SK-N-SH treated with all-trans-retinoic acid at 6 μM for 48 hours (cell line): ENCODE measurements at regions not wholly inside any gene's neighbourhood (a gene's known extent, or its start where the extent isn't known, plus 50 kb on each side); places are given as distances from the start of the nearest gene placed in this dataset.

Source experiments
- ATAC-seq: fragments of 200-7000 bp; cut with Tn5 transposase; 3 replicates; pipeline ENCODE4 v1.9.1; 2020; ENCODE audit warnings: mild to moderate bottlenecking, moderate library complexity
- ARNTL ChIP-seq: fragments of 450-650 bp; formaldehyde crosslinking; IDR thresholded peaks from 2 replicates; pipeline ENCODE4 v1.5.0; 2020; ENCODE audit warnings: low read depth, mild to moderate bottlenecking, moderate library complexity, borderline replicate concordance
- BACH2 ChIP-seq: fragments of 250-450 bp; sonication (Bioruptor Pico); IDR thresholded peaks from 2 replicates; pipeline ENCODE4 v1.9.0; 2021; ENCODE audit warnings: mild to moderate bottlenecking, borderline replicate concordance
- CSDC2 ChIP-seq: fragments of 250-450 bp; sonication (Bioruptor Pico); IDR thresholded peaks from 2 replicates; pipeline ENCODE4 v1.5.0; 2020; ENCODE audit warnings: mild to moderate bottlenecking, moderate library complexity
- CSRNP3 ChIP-seq: fragments of 250-450 bp; sonication (Bioruptor Pico); IDR thresholded peaks from 2 replicates; pipeline ENCODE4 v1.5.1; 2021; ENCODE audit warnings: mild to moderate bottlenecking, moderate library complexity
- GLIS3 ChIP-seq: fragments of 250-450 bp; sonication (Bioruptor Pico); IDR thresholded peaks from 2 replicates; pipeline ENCODE4 v1.5.0; 2020; ENCODE audit warnings: mild to moderate bottlenecking, moderate library complexity
- ISL1 ChIP-seq: fragments of 250-450 bp; sonication (Bioruptor Pico); IDR thresholded peaks from 2 replicates; pipeline ENCODE4 v2.1.2; 2022; ENCODE audit warnings: mild to moderate bottlenecking, moderate library complexity
- OSR1 ChIP-seq: fragments of 250-450 bp; sonication (Bioruptor Pico); IDR thresholded peaks from 2 replicates; pipeline ENCODE4 v1.8.0; 2022; ENCODE audit warnings: moderate library complexity, mild to moderate bottlenecking, inconsistent platforms
- PPARA ChIP-seq: fragments of 250-450 bp; sonication (Bioruptor Pico); IDR thresholded peaks from 2 replicates; pipeline ENCODE4 v1.5.0; 2020; ENCODE audit warnings: mild to moderate bottlenecking, borderline replicate concordance
- RARB ChIP-seq: fragments of 250-450 bp; sonication (Bioruptor Pico); IDR thresholded peaks from 2 replicates; pipeline ENCODE4 v1.8.0; 2021; ENCODE audit warnings: mild to moderate bottlenecking, moderate library complexity
- SNAI2 ChIP-seq: fragments of 250-450 bp; sonication (Bioruptor Pico); IDR thresholded peaks from 2 replicates; pipeline ENCODE4 v1.5.0; 2020; ENCODE audit warnings: mild to moderate bottlenecking, moderate library complexity
- TCF4 ChIP-seq: fragments of 250-450 bp; sonication (Bioruptor Pico); IDR thresholded peaks from 2 replicates; pipeline ENCODE4 v1.8.0; 2021; ENCODE audit warnings: mild to moderate bottlenecking, moderate library complexity, borderline replicate concordance
- TOX ChIP-seq: fragments of 250-450 bp; sonication (Bioruptor Pico); IDR thresholded peaks from 2 replicates; pipeline ENCODE4 v1.8.0; 2021; ENCODE audit warnings: mild to moderate bottlenecking, moderate library complexity, borderline replicate concordance
- ZC3H10 ChIP-seq: fragments of 250-450 bp; sonication (Bioruptor Pico); IDR thresholded peaks from 2 replicates; pipeline ENCODE4 v1.5.1; 2021; ENCODE audit warnings: mild to moderate bottlenecking, moderate library complexity
- ZFP3 ChIP-seq: fragments of 250-450 bp; sonication (Bioruptor Pico); IDR thresholded peaks from 2 replicates; pipeline ENCODE4 v1.5.0; 2020; ENCODE audit warnings: mild to moderate bottlenecking, moderate library complexity
- ZNF565 ChIP-seq: fragments of 450-650 bp; formaldehyde crosslinking; conservative IDR thresholded peaks from 2 replicates; pipeline ENCODE4 v1.5.0; 2020; ENCODE audit warnings: low read depth, mild to moderate bottlenecking, moderate library complexity
- ZNF70 ChIP-seq: fragments of 450-650 bp; formaldehyde crosslinking; IDR thresholded peaks from 2 replicates; pipeline ENCODE4 v1.5.0; 2020; ENCODE audit warnings: mild to moderate bottlenecking, moderate library complexity
- ZNF8 ChIP-seq: fragments of 450-650 bp; formaldehyde crosslinking; IDR thresholded peaks from 2 replicates; pipeline ENCODE4 v1.5.0; 2020; ENCODE audit warnings: mild to moderate bottlenecking, moderate library complexity
- TF ChIP-seq, protein P1 (sequence below): fragments of 250-450 bp; sonication (Bioruptor Pico); IDR thresholded peaks from 2 replicates; pipeline ENCODE4 v1.8.0; 2021; ENCODE audit warnings: low read depth, mild to moderate bottlenecking, moderate library complexity, borderline replicate concordance
- TF ChIP-seq, protein P2 (sequence below): fragments of 250-450 bp; sonication (Bioruptor Pico); IDR thresholded peaks from 2 replicates; pipeline ENCODE4 v1.8.0; 2020; ENCODE audit warnings: mild to moderate bottlenecking, moderate library complexity, borderline replicate concordance
- TF ChIP-seq, protein P3 (sequence below): fragments of 250-450 bp; sonication (Bioruptor Pico); IDR thresholded peaks from 2 replicates; pipeline ENCODE4 v1.5.1; 2020; ENCODE audit warnings: low read depth, mild to moderate bottlenecking, moderate library complexity

GRCh38 chr6:166021429-166021828, 146.2 kb downstream of the TBXT start (continued):
- TF ChIP-seq, protein P1, sequence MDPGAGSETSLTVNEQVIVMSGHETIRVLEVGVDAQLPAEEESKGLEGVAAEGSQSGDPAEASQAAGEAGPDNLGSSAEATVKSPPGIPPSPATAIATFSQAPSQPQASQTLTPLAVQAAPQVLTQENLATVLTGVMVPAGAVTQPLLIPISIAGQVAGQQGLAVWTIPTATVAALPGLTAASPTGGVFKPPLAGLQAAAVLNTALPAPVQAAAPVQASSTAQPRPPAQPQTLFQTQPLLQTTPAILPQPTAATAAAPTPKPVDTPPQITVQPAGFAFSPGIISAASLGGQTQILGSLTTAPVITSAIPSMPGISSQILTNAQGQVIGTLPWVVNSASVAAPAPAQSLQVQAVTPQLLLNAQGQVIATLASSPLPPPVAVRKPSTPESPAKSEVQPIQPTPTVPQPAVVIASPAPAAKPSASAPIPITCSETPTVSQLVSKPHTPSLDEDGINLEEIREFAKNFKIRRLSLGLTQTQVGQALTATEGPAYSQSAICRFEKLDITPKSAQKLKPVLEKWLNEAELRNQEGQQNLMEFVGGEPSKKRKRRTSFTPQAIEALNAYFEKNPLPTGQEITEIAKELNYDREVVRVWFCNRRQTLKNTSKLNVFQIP (CRISPR knock-in tag): no peak
- TF ChIP-seq PPARA (CRISPR knock-in tag) (no peak), ZC3H10 (CRISPR knock-in tag) (no peak)
- TF ChIP-seq, all 23 proteins: peak for 0

DNA sequence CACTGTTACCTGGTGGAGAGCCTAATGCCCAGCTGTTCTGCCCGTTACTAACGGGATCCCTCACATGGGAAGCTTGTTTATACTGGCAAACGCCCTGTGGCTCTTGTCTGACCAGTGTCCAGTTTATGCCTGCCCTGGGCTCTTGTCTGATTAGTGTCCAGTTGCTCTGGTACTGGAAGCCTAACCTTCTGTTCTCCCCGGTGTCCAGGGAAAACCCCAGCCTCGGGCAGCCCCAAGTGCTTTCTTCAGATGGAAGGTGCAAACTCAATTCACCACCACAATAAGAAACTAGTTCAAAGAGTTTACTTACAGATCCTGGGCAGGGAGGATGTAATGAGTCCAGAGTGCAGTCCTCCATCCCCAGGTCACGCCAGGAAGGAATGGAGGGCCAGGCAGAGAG, 148.4 kb downstream of the TBXT start:
- no peak for TF ChIP-seq PPARA (CRISPR knock-in tag)
- no peak for TF ChIP-seq ZNF8 (CRISPR knock-in tag)
- TF ChIP-seq CSDC2 (CRISPR knock-in tag): no peak
- no peak for TF ChIP-seq ARNTL
- TF ChIP-seq, protein P2, sequence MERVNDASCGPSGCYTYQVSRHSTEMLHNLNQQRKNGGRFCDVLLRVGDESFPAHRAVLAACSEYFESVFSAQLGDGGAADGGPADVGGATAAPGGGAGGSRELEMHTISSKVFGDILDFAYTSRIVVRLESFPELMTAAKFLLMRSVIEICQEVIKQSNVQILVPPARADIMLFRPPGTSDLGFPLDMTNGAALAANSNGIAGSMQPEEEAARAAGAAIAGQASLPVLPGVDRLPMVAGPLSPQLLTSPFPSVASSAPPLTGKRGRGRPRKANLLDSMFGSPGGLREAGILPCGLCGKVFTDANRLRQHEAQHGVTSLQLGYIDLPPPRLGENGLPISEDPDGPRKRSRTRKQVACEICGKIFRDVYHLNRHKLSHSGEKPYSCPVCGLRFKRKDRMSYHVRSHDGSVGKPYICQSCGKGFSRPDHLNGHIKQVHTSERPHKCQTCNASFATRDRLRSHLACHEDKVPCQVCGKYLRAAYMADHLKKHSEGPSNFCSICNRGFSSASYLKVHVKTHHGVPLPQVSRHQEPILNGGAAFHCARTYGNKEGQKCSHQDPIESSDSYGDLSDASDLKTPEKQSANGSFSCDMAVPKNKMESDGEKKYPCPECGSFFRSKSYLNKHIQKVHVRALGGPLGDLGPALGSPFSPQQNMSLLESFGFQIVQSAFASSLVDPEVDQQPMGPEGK (CRISPR knock-in tag): no peak
- TF ChIP-seq CSRNP3 (CRISPR knock-in tag): no peak
- no peak for TF ChIP-seq BACH2
- no peak for TF ChIP-seq ZFP3 (CRISPR knock-in tag)
- TF ChIP-seq, all 23 proteins: peak for 0
- ATAC-seq: no peak

- no peak for TF ChIP-seq TCF4
- no peak for TF ChIP-seq ZFP3 (CRISPR knock-in tag)
- no peak for TF ChIP-seq PPARA (CRISPR knock-in tag)
- TF ChIP-seq SNAI2 (CRISPR knock-in tag): no peak
- no peak for ATAC-seq
Observed at GRCh38 chr6:166017032-166017635, 150.5 kb downstream of the TBXT start.

- no peak for ATAC-seq
- TF ChIP-seq, protein P3, sequence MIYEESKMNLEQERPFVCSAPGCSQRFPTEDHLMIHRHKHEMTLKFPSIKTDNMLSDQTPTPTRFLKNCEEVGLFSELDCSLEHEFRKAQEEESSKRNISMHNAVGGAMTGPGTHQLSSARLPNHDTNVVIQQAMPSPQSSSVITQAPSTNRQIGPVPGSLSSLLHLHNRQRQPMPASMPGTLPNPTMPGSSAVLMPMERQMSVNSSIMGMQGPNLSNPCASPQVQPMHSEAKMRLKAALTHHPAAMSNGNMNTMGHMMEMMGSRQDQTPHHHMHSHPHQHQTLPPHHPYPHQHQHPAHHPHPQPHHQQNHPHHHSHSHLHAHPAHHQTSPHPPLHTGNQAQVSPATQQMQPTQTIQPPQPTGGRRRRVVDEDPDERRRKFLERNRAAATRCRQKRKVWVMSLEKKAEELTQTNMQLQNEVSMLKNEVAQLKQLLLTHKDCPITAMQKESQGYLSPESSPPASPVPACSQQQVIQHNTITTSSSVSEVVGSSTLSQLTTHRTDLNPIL (CRISPR knock-in tag): no peak
- TF ChIP-seq SNAI2 (CRISPR knock-in tag): no peak
- no peak for TF ChIP-seq RARB (CRISPR knock-in tag)
Observed at GRCh38 chr6:166014966-166015365, 152.7 kb downstream of the TBXT start.

DNA sequence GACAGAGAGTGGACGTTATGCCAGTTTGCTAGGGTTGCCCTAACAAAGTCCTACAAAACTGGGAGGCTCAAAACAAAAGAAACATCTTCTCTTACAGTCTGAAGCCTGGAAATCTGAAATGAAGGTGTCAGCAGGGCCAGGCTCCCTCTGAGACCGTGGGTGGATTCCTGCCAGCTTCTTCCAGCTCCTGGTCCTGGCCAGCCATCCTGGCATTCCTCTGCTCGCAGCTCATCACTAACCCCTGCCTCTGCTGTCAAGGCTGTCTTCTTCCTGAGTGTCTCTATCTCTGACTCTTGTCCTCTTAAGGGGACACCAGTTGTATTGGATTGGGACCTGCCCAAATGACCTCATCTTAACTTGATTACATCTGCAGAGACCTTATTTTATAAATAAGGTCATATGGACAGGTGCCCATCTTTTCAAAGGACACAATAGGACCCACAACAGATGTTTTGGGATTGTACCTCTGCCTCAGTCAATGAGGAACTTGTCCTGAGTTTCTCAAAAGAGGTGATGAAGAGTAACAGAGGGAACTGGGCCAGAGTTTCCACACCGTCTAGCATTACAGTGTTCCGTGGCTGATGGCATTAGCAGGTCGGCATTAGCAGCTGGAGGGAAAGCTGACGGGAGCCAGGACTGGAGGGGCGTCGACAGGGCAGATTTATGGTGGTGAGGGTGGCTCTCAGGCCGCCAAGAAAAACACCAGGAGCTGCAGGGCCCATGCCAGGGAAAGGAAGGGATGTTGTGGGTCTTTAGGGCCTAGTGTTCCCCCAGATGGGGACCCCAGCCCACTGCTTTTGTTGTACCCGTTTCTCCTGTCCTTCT, 157.3 kb downstream of the TBXT start:
- TF ChIP-seq TOX (no peak), SNAI2 (CRISPR knock-in tag) (no peak), ISL1 (CRISPR knock-in tag) (no peak), RARB (CRISPR knock-in tag) (no peak), ZNF565 (CRISPR knock-in tag) (no peak), ARNTL (no peak), ZNF70 (CRISPR knock-in tag) (no peak), ZFP3 (CRISPR knock-in tag) (no peak), BACH2 (no peak), ZNF8 (CRISPR knock-in tag) (no peak), OSR1 (CRISPR knock-in tag) (no peak), GLIS3 (no peak)
- TF ChIP-seq, protein P3 (CRISPR knock-in tag): no peak
- TF ChIP-seq, protein P1 (CRISPR knock-in tag): no peak
- TF ChIP-seq, protein P2 (CRISPR knock-in tag): no peak
- ATAC-seq: no peak
